Mesothelial cell of epicardium (in vitro differentiated cells): ENCODE measurements at regions not wholly inside any gene's neighbourhood (a gene's known extent, or its start where the extent isn't known, plus 50 kb on each side); places are given as distances from the start of the nearest gene placed in this dataset.

ENCODE experiments used
- DNase-seq, 2 experiments: peaks; one replicate each; pipeline ENCODE4 v3.0.0; 2021; ENCODE audit warnings: low spot score in 2 of 2; ENCODE audit not compliant: unreplicated experiment in 2 of 2
- H3K27ac Mint-ChIP-seq: 2 replicates; pipeline ENCODE4 v1.8.0; 2021; ENCODE audit warnings: mixed read lengths
- H3K27me3 Mint-ChIP-seq: 2 replicates; pipeline ENCODE4 v1.8.0; 2021; ENCODE audit warnings: low read depth, mixed read lengths
- H3K36me3 Mint-ChIP-seq: 2 replicates; pipeline ENCODE4 v1.8.0; 2021; ENCODE audit warnings: mixed read lengths
- H3K4me1 Mint-ChIP-seq: 2 replicates; pipeline ENCODE4 v1.8.0; 2021; ENCODE audit warnings: mixed read lengths
- H3K4me3 Mint-ChIP-seq: 2 replicates; pipeline ENCODE4 v1.8.0; 2021; ENCODE audit warnings: mild to moderate bottlenecking, moderate library complexity, mixed read lengths
- H3K9me3 Mint-ChIP-seq: 2 replicates; pipeline ENCODE4 v1.8.0; 2021; ENCODE audit warnings: mixed read lengths
- TF ChIP-seq, protein P1 (sequence below): fragments of 200-600 bp; sonication (generic); IDR thresholded peaks from one replicate; pipeline ENCODE4 v1.5.0; 2021; ENCODE audit warnings: antibody characterized with exemption; ENCODE audit not compliant: unreplicated experiment

GRCh38 chr5:123294544-123294943 is 128.7 kb downstream of the CEP120 start:
- DNase-seq, result no peak
- TF ChIP-seq, protein P1, sequence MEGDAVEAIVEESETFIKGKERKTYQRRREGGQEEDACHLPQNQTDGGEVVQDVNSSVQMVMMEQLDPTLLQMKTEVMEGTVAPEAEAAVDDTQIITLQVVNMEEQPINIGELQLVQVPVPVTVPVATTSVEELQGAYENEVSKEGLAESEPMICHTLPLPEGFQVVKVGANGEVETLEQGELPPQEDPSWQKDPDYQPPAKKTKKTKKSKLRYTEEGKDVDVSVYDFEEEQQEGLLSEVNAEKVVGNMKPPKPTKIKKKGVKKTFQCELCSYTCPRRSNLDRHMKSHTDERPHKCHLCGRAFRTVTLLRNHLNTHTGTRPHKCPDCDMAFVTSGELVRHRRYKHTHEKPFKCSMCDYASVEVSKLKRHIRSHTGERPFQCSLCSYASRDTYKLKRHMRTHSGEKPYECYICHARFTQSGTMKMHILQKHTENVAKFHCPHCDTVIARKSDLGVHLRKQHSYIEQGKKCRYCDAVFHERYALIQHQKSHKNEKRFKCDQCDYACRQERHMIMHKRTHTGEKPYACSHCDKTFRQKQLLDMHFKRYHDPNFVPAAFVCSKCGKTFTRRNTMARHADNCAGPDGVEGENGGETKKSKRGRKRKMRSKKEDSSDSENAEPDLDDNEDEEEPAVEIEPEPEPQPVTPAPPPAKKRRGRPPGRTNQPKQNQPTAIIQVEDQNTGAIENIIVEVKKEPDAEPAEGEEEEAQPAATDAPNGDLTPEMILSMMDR, result no peak
- Mint-ChIP-seq H3K27me3 (no peaks in the 10 kb centered on the region), H3K4me1 (no peaks in the 10 kb centered on the region), H3K36me3 (peaks cover 3% of the 10 kb centered on the region), H3K4me3 (no peak overlapping the region), H3K27ac (no peak overlapping the region), H3K9me3 (peaks cover 14% of the 10 kb centered on the region)

DNA sequence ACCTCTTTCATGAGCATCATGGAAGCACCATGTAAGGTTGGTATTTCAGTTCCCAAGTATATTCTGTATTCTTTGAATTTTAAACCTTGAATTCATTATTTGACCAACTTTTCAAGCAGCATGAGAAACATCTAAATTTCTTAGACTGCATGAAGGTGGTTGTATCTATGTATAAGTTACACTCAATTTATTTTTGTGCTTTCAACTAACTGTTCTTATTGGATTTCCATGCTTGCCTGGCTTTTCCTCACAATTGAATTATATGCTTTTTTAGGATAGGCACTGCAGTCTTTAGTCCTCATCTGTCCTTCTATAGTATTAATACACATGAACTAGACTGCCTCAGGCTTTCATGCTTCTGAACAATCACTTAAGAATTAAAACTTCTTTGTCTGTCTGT is 134.0 kb downstream of the CEP120 start:
- peaks cover 5% of the 10 kb centered on the region for H3K9me3 Mint-ChIP-seq

DNA sequence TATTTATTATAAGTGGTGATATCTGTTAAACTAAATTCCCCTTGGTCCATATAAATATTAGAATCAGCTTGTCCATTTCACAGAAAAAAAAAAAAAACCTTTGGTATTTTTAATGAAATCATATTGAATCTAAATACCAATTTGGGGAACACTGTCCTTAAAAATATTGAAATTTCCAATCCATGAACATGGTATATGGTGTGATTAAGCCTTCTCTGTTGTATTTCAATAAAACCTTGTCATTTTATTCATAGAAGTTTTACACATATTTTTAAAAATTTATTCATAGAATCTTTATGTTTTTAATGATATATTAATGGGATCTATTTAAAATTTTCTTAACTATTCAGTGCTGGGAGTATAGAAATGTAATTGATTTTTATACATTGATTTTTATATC is 135.3 kb downstream of the CEP120 start:
- Mint-ChIP-seq H3K27me3 (no peaks in the 10 kb centered on the region), H3K4me3 (no peak overlapping the region), H3K27ac (no peak overlapping the region), H3K9me3 (peaks cover 5% of the 10 kb centered on the region), H3K4me1 (peaks cover 31% of the 10 kb centered on the region), H3K36me3 (no peaks in the 10 kb centered on the region)
- TF ChIP-seq, protein P1, result no peak
- DNase-seq, result no peak

More for the DNA sequence above, 134.0 kb downstream of the CEP120 start:
- Mint-ChIP-seq H3K4me3 (no peak overlapping the region), H3K27me3 (no peaks in the 10 kb centered on the region), H3K4me1 (peaks cover 20% of the 10 kb centered on the region), H3K27ac (no peak overlapping the region), H3K36me3 (no peaks in the 10 kb centered on the region)
- TF ChIP-seq, protein P1, result no peak
- DNase-seq, result no peak

GRCh38 chr5:123286891-123287290 is 136.3 kb downstream of the CEP120 start:
- no peak overlapping the region for H3K27ac Mint-ChIP-seq
- peaks cover 38% of the 10 kb centered on the region for H3K4me1 Mint-ChIP-seq
- TF ChIP-seq, protein P1, result no peak
- H3K36me3 Mint-ChIP-seq, result no peaks in the 10 kb centered on the region
- H3K9me3 Mint-ChIP-seq, result peaks cover 5% of the 10 kb centered on the region
- H3K27me3 Mint-ChIP-seq, result no peaks in the 10 kb centered on the region
- DNase-seq, result no peak
- H3K4me3 Mint-ChIP-seq, result no peak overlapping the region

- peaks cover 5% of the 10 kb centered on the region for H3K9me3 Mint-ChIP-seq
- H3K27me3 Mint-ChIP-seq, result no peaks in the 10 kb centered on the region
- DNase-seq, result peak; percentile 25 to 49
- peak overlapping the region; percentile 91 for H3K27ac Mint-ChIP-seq
- TF ChIP-seq, protein P1, result no peak
- H3K36me3 Mint-ChIP-seq, result no peaks in the 10 kb centered on the region
- H3K4me1 Mint-ChIP-seq, result peaks cover 38% of the 10 kb centered on the region
- peak overlapping the region; percentile 84 for H3K4me3 Mint-ChIP-seq
Observed at GRCh38 chr5:123285122-123286023, 137.8 kb downstream of the CEP120 start.
